KMS-11 (cell line): ENCODE measurements at regions not wholly inside any gene's neighbourhood (a gene's known extent, or its start where the extent isn't known, plus 50 kb on each side); places are given as distances from the start of the nearest gene placed in this dataset.

Experiments
- H2AFZ ChIP-seq: fragments of 200-600 bp; sonication (generic); 2 replicates; pipeline ENCODE4 v1.6.1; 2016; ENCODE audit warnings: antibody characterized with exemption, mixed run types, low read depth
- H3K27ac ChIP-seq: fragments of 200-600 bp; sonication (generic); 2 replicates; pipeline ENCODE4 v1.6.1; 2016; ENCODE audit warnings: mild to moderate bottlenecking, mixed run types
- H3K27me3 ChIP-seq: fragments of 200-600 bp; sonication (generic); 2 replicates; pipeline ENCODE4 v1.6.1; 2017; ENCODE audit warnings: mild to moderate bottlenecking, low read depth, mixed run types, moderate library complexity; ENCODE audit not compliant: insufficient read depth
- H3K36me3 ChIP-seq: fragments of 200-600 bp; sonication (generic); 2 replicates; pipeline ENCODE4 v1.6.1; 2017; ENCODE audit warnings: mild to moderate bottlenecking, mixed run types; ENCODE audit not compliant: insufficient read depth
- H3K4me1 ChIP-seq: fragments of 200-600 bp; sonication (generic); 2 replicates; pipeline ENCODE4 v1.6.1; 2016; ENCODE audit warnings: mild to moderate bottlenecking, low read depth, mixed run types; ENCODE audit not compliant: poor library complexity, severe bottlenecking
- H3K4me2 ChIP-seq: fragments of 200-600 bp; sonication (generic); 2 replicates; pipeline ENCODE4 v1.7.0; 2016; ENCODE audit warnings: mild to moderate bottlenecking, mixed run types
- H3K4me3 ChIP-seq: fragments of 200-600 bp; sonication (generic); IDR thresholded peaks from 2 replicates; pipeline ENCODE4 v1.6.1; 2017; ENCODE audit warnings: low read depth, low read length, mixed read lengths; ENCODE audit not compliant: insufficient read depth
- H3K79me2 ChIP-seq: fragments of 200-600 bp; sonication (generic); 2 replicates; pipeline ENCODE4 v1.6.1; 2016; ENCODE audit warnings: low read depth, mixed run types; ENCODE audit not compliant: insufficient read depth
- H3K9ac ChIP-seq: fragments of 200-600 bp; sonication (generic); 2 replicates; pipeline ENCODE4 v1.6.1; 2016; ENCODE audit warnings: mild to moderate bottlenecking, mixed run types
- H4K20me1 ChIP-seq: fragments of 200-600 bp; sonication (generic); 2 replicates; pipeline ENCODE4 v1.6.1; 2016; ENCODE audit warnings: mild to moderate bottlenecking, mixed run types; ENCODE audit not compliant: insufficient read depth
- TF ChIP-seq, protein P1 (sequence below): fragments of 200-600 bp; sonication (generic); conservative IDR thresholded peaks from 2 replicates; pipeline ENCODE4 v1.6.1; 2017; ENCODE audit warnings: low read depth, mild to moderate bottlenecking, antibody characterized with exemption, low read length, moderate library complexity, mixed read lengths

DNA sequence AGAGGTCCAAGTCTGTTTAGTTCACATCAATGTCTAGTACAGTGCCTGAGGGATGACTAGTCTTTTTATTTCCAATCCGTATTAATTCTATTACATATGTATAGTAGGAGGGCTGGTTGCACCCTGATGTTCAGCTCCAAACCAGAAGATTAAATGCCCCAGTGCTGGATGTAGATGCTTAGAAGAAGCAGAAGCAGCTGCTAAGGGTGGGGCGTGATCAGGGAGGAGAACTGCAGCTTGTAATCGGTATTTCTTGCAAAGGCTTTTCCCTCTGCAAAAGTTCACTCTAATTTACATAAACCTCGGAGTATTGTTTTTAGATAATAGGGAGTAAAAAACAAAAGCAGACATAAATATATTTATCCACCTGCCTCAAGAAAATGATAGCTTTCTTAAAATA lies 145.3 kb upstream of the ITGA4 start:
- H4K20me1 ChIP-seq: no peaks in the 10 kb centered on the region
- H3K79me2 ChIP-seq: no peaks in the 10 kb centered on the region
- H3K4me1 ChIP-seq: peaks cover 91% of the 10 kb centered on the region

DNA sequence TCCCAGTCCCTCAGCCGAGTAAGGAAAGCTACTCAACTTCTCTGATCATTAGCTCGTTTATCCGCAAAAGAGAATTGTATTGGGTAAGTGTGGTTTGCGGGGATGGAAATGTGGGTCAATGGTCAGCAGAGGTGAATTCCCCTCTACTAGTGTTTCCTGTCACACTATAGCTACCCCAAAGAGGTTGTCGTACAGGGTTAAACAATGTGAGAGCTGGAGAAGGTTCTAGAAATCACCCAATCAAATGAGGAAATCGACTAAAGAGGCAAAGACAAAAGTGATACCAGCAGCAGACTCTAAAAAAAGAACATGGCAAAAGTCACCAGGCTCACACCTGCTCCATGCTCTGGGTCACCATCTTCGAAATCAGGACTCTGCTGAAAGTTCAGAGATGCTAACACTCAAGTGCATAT lies 144.7 kb upstream of the ITGA4 start:
- H3K27me3 ChIP-seq: no peaks in the 10 kb centered on the region
- no peaks in the 10 kb centered on the region for H4K20me1 ChIP-seq
- no peaks in the 10 kb centered on the region for H3K79me2 ChIP-seq
- peak overlapping the region; percentile 64 for H3K9ac ChIP-seq
- no peaks in the 10 kb centered on the region for H3K36me3 ChIP-seq
- H3K4me1 ChIP-seq: peaks cover 85% of the 10 kb centered on the region
- H3K4me2 ChIP-seq: peak overlapping the region; percentile 94
- H2AFZ ChIP-seq: peak overlapping the region; percentile 55
- H3K27ac ChIP-seq: peak overlapping the region; percentile 93
- TF ChIP-seq, protein P1, sequence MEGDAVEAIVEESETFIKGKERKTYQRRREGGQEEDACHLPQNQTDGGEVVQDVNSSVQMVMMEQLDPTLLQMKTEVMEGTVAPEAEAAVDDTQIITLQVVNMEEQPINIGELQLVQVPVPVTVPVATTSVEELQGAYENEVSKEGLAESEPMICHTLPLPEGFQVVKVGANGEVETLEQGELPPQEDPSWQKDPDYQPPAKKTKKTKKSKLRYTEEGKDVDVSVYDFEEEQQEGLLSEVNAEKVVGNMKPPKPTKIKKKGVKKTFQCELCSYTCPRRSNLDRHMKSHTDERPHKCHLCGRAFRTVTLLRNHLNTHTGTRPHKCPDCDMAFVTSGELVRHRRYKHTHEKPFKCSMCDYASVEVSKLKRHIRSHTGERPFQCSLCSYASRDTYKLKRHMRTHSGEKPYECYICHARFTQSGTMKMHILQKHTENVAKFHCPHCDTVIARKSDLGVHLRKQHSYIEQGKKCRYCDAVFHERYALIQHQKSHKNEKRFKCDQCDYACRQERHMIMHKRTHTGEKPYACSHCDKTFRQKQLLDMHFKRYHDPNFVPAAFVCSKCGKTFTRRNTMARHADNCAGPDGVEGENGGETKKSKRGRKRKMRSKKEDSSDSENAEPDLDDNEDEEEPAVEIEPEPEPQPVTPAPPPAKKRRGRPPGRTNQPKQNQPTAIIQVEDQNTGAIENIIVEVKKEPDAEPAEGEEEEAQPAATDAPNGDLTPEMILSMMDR: no peak
- H3K4me3 ChIP-seq: no peak overlapping the region

More for the DNA sequence above, 145.3 kb upstream of the ITGA4 start:
- H3K4me3 ChIP-seq: no peak overlapping the region
- peak overlapping the region; percentile 94 for H3K4me2 ChIP-seq
- H3K36me3 ChIP-seq: no peaks in the 10 kb centered on the region
- H3K27me3 ChIP-seq: no peaks in the 10 kb centered on the region
- peak overlapping the region; percentile 55; the same call in 1 of the 2 replicates for H2AFZ ChIP-seq
- peak overlapping the region; percentile 93 for H3K27ac ChIP-seq
- H3K9ac ChIP-seq: peak overlapping the region; percentile 64; the same call in 1 of the 2 replicates
- TF ChIP-seq, protein P1: no peak

DNA sequence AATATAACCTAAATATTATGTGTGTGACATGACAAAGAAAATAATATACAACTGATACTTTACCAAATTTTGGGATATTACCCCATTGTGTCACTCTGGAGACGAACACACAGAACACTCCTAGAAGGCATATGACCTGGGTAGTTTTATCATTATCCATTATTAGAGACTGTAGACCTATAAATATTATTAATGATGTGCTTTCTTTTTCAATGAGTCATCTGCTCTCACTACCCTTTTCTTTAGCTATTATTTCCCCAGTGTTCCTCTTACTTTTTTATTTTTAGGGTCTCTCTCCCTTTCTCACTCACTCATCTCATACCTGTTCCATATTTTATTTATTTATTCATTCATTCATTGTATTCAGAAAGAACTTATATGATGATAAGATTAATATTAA lies 143.3 kb upstream of the ITGA4 start:
- peak overlapping the region; percentile 94 for H3K4me2 ChIP-seq
- TF ChIP-seq, protein P1: no peak
- no peak overlapping the region for H3K4me3 ChIP-seq
- H2AFZ ChIP-seq: peak overlapping the region; percentile 55
- peak overlapping the region; percentile 64; the same call in 1 of the 2 replicates for H3K9ac ChIP-seq
- H4K20me1 ChIP-seq: no peaks in the 10 kb centered on the region
- H3K79me2 ChIP-seq: no peaks in the 10 kb centered on the region
- H3K36me3 ChIP-seq: no peaks in the 10 kb centered on the region
- no peaks in the 10 kb centered on the region for H3K27me3 ChIP-seq
- H3K4me1 ChIP-seq: peaks cover 71% of the 10 kb centered on the region
- H3K27ac ChIP-seq: peak overlapping the region; percentile 93

DNA sequence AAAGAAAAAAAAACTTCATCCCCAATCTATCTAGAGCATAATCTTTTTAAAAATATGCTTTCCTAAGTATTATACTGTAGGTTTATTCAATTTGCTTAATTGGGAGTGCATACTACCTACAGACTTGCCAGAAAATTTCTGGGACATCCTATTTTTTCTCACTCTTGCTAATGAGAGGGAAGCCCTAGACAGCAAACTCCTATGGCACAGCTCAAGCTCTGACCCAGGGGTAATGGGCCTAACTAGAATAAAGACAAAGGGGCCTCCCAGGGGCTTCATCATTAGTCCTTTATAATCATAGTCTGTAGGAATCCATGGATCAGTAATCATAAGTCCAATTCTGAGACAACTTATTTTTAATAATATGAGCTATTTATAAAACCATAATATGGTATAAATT lies 142.6 kb upstream of the ITGA4 start:
- H3K27ac ChIP-seq: peak overlapping the region; percentile 93
- no peak overlapping the region for H3K4me3 ChIP-seq
- H3K79me2 ChIP-seq: no peaks in the 10 kb centered on the region
- H2AFZ ChIP-seq: peak overlapping the region; percentile 55
- H4K20me1 ChIP-seq: no peaks in the 10 kb centered on the region
- no peaks in the 10 kb centered on the region for H3K27me3 ChIP-seq
- peak overlapping the region; percentile 94 for H3K4me2 ChIP-seq
- H3K4me1 ChIP-seq: peaks cover 64% of the 10 kb centered on the region
- H3K36me3 ChIP-seq: no peaks in the 10 kb centered on the region
- TF ChIP-seq, protein P1: no peak
- H3K9ac ChIP-seq: peak overlapping the region; percentile 64; the same call in 1 of the 2 replicates
